A673 (cell line): ENCODE measurements at regions not wholly inside any gene's neighbourhood (a gene's known extent, or its start where the extent isn't known, plus 50 kb on each side); places are given as distances from the start of the nearest gene placed in this dataset.

Experiments
- BruUV-seq: library from RNA; stranded (reverse); fragments of 400-500 nt; replicated peaks from 2 replicates; lab custom pipeline; 2021; lab: Mats Ljungman, UMichigan
- CTCF ChIA-PET: fragments of 300-600 bp; sonication (Branson Sonifier 250); formaldehyde crosslinking; loops from one replicate; lab custom pipeline; 2022; ENCODE audit warnings: antibody characterized with exemption; lab: Charles Lee
- POLR2A ChIA-PET: fragments of 300-600 bp; sonication (Branson Sonifier 250); formaldehyde crosslinking; loops from one replicate; lab custom pipeline; 2022; ENCODE audit warnings: antibody characterized with exemption; ENCODE audit not compliant: low non-redundant PET; lab: Charles Lee
- DNase-seq: peaks from one replicate; pipeline ENCODE4 v3.0.0-alpha.2; 2015; ENCODE audit warnings: low spot score
- H3K27ac ChIP-seq: fragments of 200-600 bp; sonication (generic); 2 replicates; pipeline ENCODE4 v1.5.1; 2016; ENCODE audit warnings: mixed run types, low read depth, mild to moderate bottlenecking, mixed read lengths, antibody characterized with exemption, low read length; ENCODE audit not compliant: poor library complexity, severe bottlenecking
- H3K27me3 ChIP-seq: fragments of 200-600 bp; sonication (generic); replicated peaks from 2 replicates; pipeline ENCODE4 v1.6.1; 2017; ENCODE audit warnings: mixed run types, low read depth, mild to moderate bottlenecking, mixed read lengths, antibody characterized with exemption, low read length; ENCODE audit not compliant: insufficient read depth, poor library complexity
- H3K36me3 ChIP-seq: fragments of 200-600 bp; sonication (generic); 2 replicates; pipeline ENCODE4 v1.6.1; 2016; ENCODE audit warnings: mixed run types, mild to moderate bottlenecking, mixed read lengths, antibody characterized with exemption, low read length; ENCODE audit not compliant: insufficient read depth, poor library complexity, severe bottlenecking
- H3K4me1 ChIP-seq: fragments of 200-600 bp; sonication (generic); 2 replicates; pipeline ENCODE4 v1.6.1; 2017; ENCODE audit warnings: mixed run types, mild to moderate bottlenecking, mixed read lengths, antibody characterized with exemption, low read length; ENCODE audit not compliant: insufficient read depth, poor library complexity, severe bottlenecking
- H3K4me3 ChIP-seq: fragments of 200-600 bp; sonication (generic); 2 replicates; pipeline ENCODE4 v1.5.1; 2016; ENCODE audit warnings: low read depth, mixed run types, mild to moderate bottlenecking, mixed read lengths, low read length; ENCODE audit not compliant: poor library complexity, severe bottlenecking
- H3K9me3 ChIP-seq: fragments of 200-600 bp; sonication (generic); 2 replicates; pipeline ENCODE4 v1.6.1; 2016; ENCODE audit warnings: mixed run types, low read depth, mild to moderate bottlenecking, mixed read lengths, antibody characterized with exemption, low read length; ENCODE audit not compliant: poor library complexity, severe bottlenecking
- EZH2 ChIP-seq: fragments of 200-600 bp; sonication (generic); IDR thresholded peaks from 2 replicates; pipeline ENCODE4 v1.6.1; 2017; ENCODE audit warnings: borderline replicate concordance, low read depth, mild to moderate bottlenecking, mixed read lengths, antibody characterized with exemption, low read length; ENCODE audit not compliant: poor library complexity, severe bottlenecking
- intact Hi-C: fragments of 100-400 bp; cut with micrococcal nuclease; formaldehyde crosslinking; loops from one replicate; pipeline ENCODE4 v1.10.0; 2022; ENCODE audit not compliant: unreplicated experiment
- TF ChIP-seq, protein P1 (sequence below): fragments of 300-800, 200-600 bp; sonication (generic); conservative IDR thresholded peaks from 2 replicates; pipeline ENCODE4 v1.5.1; 2017; ENCODE audit warnings: low read depth, mild to moderate bottlenecking, antibody characterized with exemption, low read length, moderate library complexity, mixed read lengths

DNA sequence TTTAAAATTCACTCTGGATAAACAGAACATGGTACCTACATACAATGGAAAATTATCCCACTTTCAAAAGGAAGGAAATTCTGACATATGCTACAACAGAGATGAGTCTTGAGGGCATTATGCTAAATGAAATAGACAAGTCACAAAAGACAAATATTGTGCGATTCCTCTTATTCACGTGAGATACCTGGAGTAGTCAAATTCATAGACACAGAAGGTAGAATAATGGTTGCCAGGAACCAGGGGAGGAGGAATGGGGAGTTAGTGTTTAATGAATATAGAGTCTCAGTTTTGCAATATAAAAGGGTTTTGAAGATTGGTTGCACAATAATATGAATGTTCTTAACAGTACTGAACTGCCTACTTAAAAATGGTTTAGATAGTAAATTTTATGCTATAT is 69.8 kb upstream of the WAC start:
- POLR2A ChIA-PET = no interaction called here

DNA sequence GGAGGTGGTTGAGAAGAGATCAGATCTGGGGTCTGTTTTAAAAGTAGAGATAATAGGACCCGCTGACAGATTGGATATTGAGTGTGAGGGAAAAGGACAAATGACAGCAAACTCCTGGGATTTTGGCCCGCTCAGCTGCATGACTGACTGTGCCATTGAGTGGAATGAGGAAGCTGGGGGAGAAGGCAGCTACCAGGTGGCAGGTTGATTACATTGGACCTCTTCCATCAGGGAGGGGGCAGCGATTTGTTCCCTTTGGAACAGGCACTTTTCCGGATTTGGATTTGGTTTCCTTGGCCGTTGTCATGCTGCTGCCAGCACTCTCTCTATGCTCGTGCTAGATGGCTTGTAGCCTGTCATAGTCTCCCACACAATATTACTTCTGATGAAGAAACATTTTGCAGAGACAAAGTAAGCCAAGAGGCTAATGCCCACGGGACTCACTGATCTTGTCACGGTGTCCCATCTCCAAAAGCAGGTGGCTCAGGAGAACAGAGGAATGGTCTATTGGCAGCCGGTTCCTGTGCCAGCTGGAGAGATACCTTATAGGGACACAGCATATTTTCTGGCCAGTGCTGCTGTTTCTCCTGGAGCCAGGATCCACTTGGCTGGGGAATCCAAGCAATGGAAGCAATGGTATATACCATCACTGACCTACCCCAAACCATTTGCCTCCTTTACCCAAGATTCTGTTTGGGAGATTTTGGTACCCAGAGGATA is 69.1 kb upstream of the WAC start:
- no peak overlapping the region for H3K4me3 ChIP-seq
- no peak for DNase-seq
- H3K9me3 ChIP-seq = no peaks in the 10 kb centered on the region
- no peak overlapping the region for H3K27ac ChIP-seq
- no peaks in the 10 kb centered on the region for H3K27me3 ChIP-seq
- intact Hi-C loops = no loop called here
- H3K4me1 ChIP-seq = no peaks in the 10 kb centered on the region
- TF ChIP-seq EZH2 = no peak
- TF ChIP-seq, protein P1, sequence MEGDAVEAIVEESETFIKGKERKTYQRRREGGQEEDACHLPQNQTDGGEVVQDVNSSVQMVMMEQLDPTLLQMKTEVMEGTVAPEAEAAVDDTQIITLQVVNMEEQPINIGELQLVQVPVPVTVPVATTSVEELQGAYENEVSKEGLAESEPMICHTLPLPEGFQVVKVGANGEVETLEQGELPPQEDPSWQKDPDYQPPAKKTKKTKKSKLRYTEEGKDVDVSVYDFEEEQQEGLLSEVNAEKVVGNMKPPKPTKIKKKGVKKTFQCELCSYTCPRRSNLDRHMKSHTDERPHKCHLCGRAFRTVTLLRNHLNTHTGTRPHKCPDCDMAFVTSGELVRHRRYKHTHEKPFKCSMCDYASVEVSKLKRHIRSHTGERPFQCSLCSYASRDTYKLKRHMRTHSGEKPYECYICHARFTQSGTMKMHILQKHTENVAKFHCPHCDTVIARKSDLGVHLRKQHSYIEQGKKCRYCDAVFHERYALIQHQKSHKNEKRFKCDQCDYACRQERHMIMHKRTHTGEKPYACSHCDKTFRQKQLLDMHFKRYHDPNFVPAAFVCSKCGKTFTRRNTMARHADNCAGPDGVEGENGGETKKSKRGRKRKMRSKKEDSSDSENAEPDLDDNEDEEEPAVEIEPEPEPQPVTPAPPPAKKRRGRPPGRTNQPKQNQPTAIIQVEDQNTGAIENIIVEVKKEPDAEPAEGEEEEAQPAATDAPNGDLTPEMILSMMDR = no peak
- ChIA-PET CTCF (no interaction called here), POLR2A (no interaction called here)
- BruUV-seq = no TSS peak
- no peaks in the 10 kb centered on the region for H3K36me3 ChIP-seq

More for the DNA sequence above, 69.8 kb upstream of the WAC start:
- H3K27ac ChIP-seq = no peak overlapping the region
- no peak overlapping the region for H3K4me3 ChIP-seq
- TF ChIP-seq EZH2 = no peak
- TF ChIP-seq, protein P1 = no peak
- no peaks in the 10 kb centered on the region for H3K4me1 ChIP-seq
- no TSS peak for BruUV-seq
- H3K9me3 ChIP-seq = no peaks in the 10 kb centered on the region
- H3K27me3 ChIP-seq = no peaks in the 10 kb centered on the region
- intact Hi-C loops = no loop called here
- CTCF ChIA-PET = no interaction called here
- H3K36me3 ChIP-seq = no peaks in the 10 kb centered on the region
- DNase-seq = no peak

DNA sequence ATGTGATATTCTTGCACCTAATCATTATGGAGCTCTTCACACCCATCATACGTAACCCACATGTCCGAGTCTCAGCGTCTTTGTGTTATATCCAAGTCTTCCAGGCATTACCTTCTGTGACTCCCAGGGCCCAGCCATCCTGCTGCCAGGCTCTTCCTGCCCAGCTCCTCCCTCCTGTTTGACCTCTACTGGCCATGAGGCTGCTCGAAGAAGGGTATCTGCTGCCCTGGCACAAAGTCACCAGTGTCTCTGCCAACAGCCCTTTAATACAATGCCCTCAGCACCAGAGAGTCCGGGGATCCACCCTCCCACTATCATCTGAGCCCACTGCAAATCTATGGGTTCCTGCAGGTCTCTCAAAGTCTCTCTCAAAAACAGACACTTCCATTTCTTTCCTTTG is 65.3 kb upstream of the WAC start:
- no TSS peak for BruUV-seq
- Histone ChIP-seq H3K4me3 (no peak overlapping the region), H3K36me3 (no peaks in the 10 kb centered on the region), H3K9me3 (no peaks in the 10 kb centered on the region), H3K4me1 (peaks cover 16% of the 10 kb centered on the region), H3K27ac (no peak overlapping the region), H3K27me3 (no peaks in the 10 kb centered on the region)
- TF ChIP-seq EZH2 = no peak
- TF ChIP-seq, protein P1 = no peak
- DNase-seq = no peak
- ChIA-PET POLR2A (no interaction called here), CTCF (no interaction called here)
- intact Hi-C loops = no loop called here
